ENCODE measurements at regions not wholly inside any gene's neighbourhood (a gene's known extent, or its start where the extent isn't known, plus 50 kb on each side); places are given as distances from the start of the nearest gene placed in this dataset.

GRCh38 chr3:161600173-161600572 lies 103.6 kb downstream of the OTOL1 start:
- Histone ChIP-seq H3K4me1 (ENCODE audit: control insufficient read depth in 1 of 2, insufficient read depth in 2 of 2, low read depth in 1 of 2, low read length in 1 of 2) (no peaks in the 10 kb centered on the region), H3K79me2 (ENCODE audit: insufficient read depth) (no peaks in the 10 kb centered on the region), H3K9ac (no peak overlapping the region), H3K9me3 (no peaks in the 10 kb centered on the region), H3K9me2 (no peaks in the 10 kb centered on the region), H3F3A (replicated peaks; ENCODE audit: insufficient read depth) (no peaks in the 10 kb centered on the region), H3K36me3 (replicated peaks in 1 of 2; ENCODE audit: control insufficient read depth in 1 of 2, insufficient read depth in 2 of 2, low read length in 1 of 2) (no peaks in the 10 kb centered on the region), H3K4me3 (ENCODE audit: low read depth in 2 of 2, low read length in 1 of 2) (no peak overlapping the region), H2AFZ (ENCODE audit: low read depth) (no peak overlapping the region), H4K20me1 (ENCODE audit: insufficient read depth) (no peaks in the 10 kb centered on the region), H3K27ac (ENCODE audit: low read depth in 2 of 2, low read length in 1 of 2) (no peak overlapping the region), H3K4me2 (no peak overlapping the region), H3K27me3 (ENCODE audit: insufficient read depth) (no peaks in the 10 kb centered on the region)
- CTCF ChIA-PET, result no interaction called here
- TF ChIP-seq, protein P1, sequence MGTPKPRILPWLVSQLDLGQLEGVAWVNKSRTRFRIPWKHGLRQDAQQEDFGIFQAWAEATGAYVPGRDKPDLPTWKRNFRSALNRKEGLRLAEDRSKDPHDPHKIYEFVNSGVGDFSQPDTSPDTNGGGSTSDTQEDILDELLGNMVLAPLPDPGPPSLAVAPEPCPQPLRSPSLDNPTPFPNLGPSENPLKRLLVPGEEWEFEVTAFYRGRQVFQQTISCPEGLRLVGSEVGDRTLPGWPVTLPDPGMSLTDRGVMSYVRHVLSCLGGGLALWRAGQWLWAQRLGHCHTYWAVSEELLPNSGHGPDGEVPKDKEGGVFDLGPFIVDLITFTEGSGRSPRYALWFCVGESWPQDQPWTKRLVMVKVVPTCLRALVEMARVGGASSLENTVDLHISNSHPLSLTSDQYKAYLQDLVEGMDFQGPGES (IDR thresholded peaks at IDR 0.05; ENCODE audit: low read depth, low read length), result no peak
- TF ChIP-seq, protein P2, sequence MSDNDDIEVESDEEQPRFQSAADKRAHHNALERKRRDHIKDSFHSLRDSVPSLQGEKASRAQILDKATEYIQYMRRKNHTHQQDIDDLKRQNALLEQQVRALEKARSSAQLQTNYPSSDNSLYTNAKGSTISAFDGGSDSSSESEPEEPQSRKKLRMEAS (IDR thresholded peaks at IDR 0.05; ENCODE audit: low read depth), result no peak
- no peak for TF ChIP-seq POLR2AphosphoS5 (IDR thresholded peaks at IDR 0.05; ENCODE audit: low read depth, low read length)
- TF ChIP-seq TCF12 (IDR thresholded peaks at IDR 0.05), result no peak
- TF ChIP-seq GATA2 (CRISPR knock-in tag; IDR thresholded peaks at IDR 0.05), result no peak
- no peak for TF ChIP-seq FOSL2 (IDR thresholded peaks at IDR 0.05; ENCODE audit: borderline replicate concordance, low read depth)
- no peak for TF ChIP-seq FOXJ3 (CRISPR knock-in tag; IDR thresholded peaks at IDR 0.05)
- TF ChIP-seq, protein P3, sequence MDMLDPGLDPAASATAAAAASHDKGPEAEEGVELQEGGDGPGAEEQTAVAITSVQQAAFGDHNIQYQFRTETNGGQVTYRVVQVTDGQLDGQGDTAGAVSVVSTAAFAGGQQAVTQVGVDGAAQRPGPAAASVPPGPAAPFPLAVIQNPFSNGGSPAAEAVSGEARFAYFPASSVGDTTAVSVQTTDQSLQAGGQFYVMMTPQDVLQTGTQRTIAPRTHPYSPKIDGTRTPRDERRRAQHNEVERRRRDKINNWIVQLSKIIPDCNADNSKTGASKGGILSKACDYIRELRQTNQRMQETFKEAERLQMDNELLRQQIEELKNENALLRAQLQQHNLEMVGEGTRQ (IDR thresholded peaks at IDR 0.05; ENCODE audit: borderline replicate concordance, low read depth, low read length), result no peak
- TF ChIP-seq REST (IDR thresholded peaks at IDR 0.05; ENCODE audit: low read depth, low read length), result no peak
- no peak for TF ChIP-seq GABPA (IDR thresholded peaks at IDR 0.05; ENCODE audit: low read depth)
- no peak for TF ChIP-seq NFIC (IDR thresholded peaks at IDR 0.05; ENCODE audit: borderline replicate concordance)
- no peak for TF ChIP-seq MEF2A (IDR thresholded peaks at IDR 0.05; ENCODE audit: borderline replicate concordance, low read depth)
- no peak for TF ChIP-seq JUND (IDR thresholded peaks at IDR 0.05)
- no peak for TF ChIP-seq RCOR1 (IDR thresholded peaks at IDR 0.05; ENCODE audit: low read length)
- TF ChIP-seq, protein P4, sequence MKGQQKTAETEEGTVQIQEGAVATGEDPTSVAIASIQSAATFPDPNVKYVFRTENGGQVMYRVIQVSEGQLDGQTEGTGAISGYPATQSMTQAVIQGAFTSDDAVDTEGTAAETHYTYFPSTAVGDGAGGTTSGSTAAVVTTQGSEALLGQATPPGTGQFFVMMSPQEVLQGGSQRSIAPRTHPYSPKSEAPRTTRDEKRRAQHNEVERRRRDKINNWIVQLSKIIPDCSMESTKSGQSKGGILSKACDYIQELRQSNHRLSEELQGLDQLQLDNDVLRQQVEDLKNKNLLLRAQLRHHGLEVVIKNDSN (IDR thresholded peaks at IDR 0.05; ENCODE audit: borderline replicate concordance, low read depth), result no peak
- no peak for TF ChIP-seq SMC3 (IDR thresholded peaks at IDR 0.05; ENCODE audit: low read depth, low read length)
- POLR2A ChIA-PET, result no interaction called here
- WGBS (ENCODE audit: low lambda C conversion rate), result 49% methylated on average over 5 of the region's 5 CpGs
- DNase-seq, result no peak
